HEK293 (cell line): ENCODE measurements at regions not wholly inside any gene's neighbourhood (a gene's known extent, or its start where the extent isn't known, plus 50 kb on each side); places are given as distances from the start of the nearest gene placed in this dataset.

Experiments used
- CTCF ChIA-PET: fragments of 350-600 bp; formaldehyde crosslinking; extraction: SDS; loops from one replicate; lab custom pipeline; 2021; ENCODE audit warnings: antibody characterized with exemption; lab: Yijun Ruan, JAX
- POLR2A ChIA-PET: fragments of 300-600 bp; formaldehyde crosslinking; extraction: SDS; loops from one replicate; lab custom pipeline; 2020; ENCODE audit warnings: antibody characterized with exemption, inconsistent platforms; lab: Yijun Ruan, JAX
- H3K27ac ChIP-seq: fragments of 200-500 bp; sonication (Bioruptor generic); 2 replicates; pipeline ENCODE4 v1.5.1; 2014; ENCODE audit warnings: low read depth, low read length, control low read depth, inconsistent platforms; ENCODE audit errors: extremely low read depth
- H3K36me3 ChIP-seq, 2 experiments: fragments of 200-500 bp in 1 of 2; sonication (Bioruptor generic) in 1 of 2; 1 replicate in 1 of 2; 2 replicates in 1 of 2; pipeline ENCODE4 v1.5.1; 2014 to 2017; ENCODE audit warnings: inconsistent platforms in 2 of 2, low read length in 2 of 2; ENCODE audit not compliant: control insufficient read depth in 2 of 2, insufficient read depth in 1 of 2
- H3K4me1 ChIP-seq: fragments of 200-500 bp; sonication (Bioruptor generic); 2 replicates; pipeline ENCODE4 v1.5.1; 2014; ENCODE audit warnings: mild to moderate bottlenecking, low read length, inconsistent platforms; ENCODE audit not compliant: control insufficient read depth, insufficient read depth
- H3K4me3 ChIP-seq: 2 replicates; pipeline ENCODE4 v1.5.1; 2011; ENCODE audit warnings: low read depth, mild to moderate bottlenecking, control low read depth, low read length, moderate library complexity
- H3K9me3 ChIP-seq: fragments of 200-500 bp; sonication (Bioruptor generic); 2 replicates; pipeline ENCODE4 v1.5.1; 2014; ENCODE audit warnings: low read depth, low read length, inconsistent platforms; ENCODE audit not compliant: control insufficient read depth, insufficient read depth
- GLIS1 ChIP-seq: fragments of 450-650 bp; formaldehyde crosslinking; IDR thresholded peaks from 2 replicates; pipeline ENCODE4 v1.5.1; 2016; ENCODE audit warnings: missing biosample characterization, missing genetic modification characterization
- HOXA7 ChIP-seq: sonication (generic); formaldehyde crosslinking; IDR thresholded peaks from 2 replicates; pipeline ENCODE4 v1.8.1; 2022; ENCODE audit warnings: missing genetic modification reagents, borderline replicate concordance
- KLF1 ChIP-seq: fragments of 450-650 bp; formaldehyde crosslinking; IDR thresholded peaks from 2 replicates; pipeline ENCODE4 v1.5.1; 2016; ENCODE audit warnings: missing biosample characterization, missing genetic modification characterization
- KLF10 ChIP-seq: fragments of 450-650 bp; IDR thresholded peaks from 2 replicates; pipeline ENCODE4 v1.5.1; 2018; ENCODE audit warnings: missing biosample characterization, mild to moderate bottlenecking, missing genetic modification characterization
- MYNN ChIP-seq: fragments of 450-650 bp; formaldehyde crosslinking; IDR thresholded peaks from 2 replicates; pipeline ENCODE4 v1.5.1; 2016; ENCODE audit warnings: missing biosample characterization, missing genetic modification characterization, borderline replicate concordance
- PRDM2 ChIP-seq: fragments of 450-650 bp; formaldehyde crosslinking; IDR thresholded peaks from 2 replicates; pipeline ENCODE4 v1.5.1; 2016; ENCODE audit warnings: missing biosample characterization, missing genetic modification characterization, borderline replicate concordance
- PRDM4 ChIP-seq: fragments of 450-650 bp; formaldehyde crosslinking; IDR thresholded peaks from 2 replicates; pipeline ENCODE4 v1.5.1; 2017; ENCODE audit warnings: missing biosample characterization, missing genetic modification characterization
- RBAK ChIP-seq: fragments of 450-650 bp; formaldehyde crosslinking; IDR thresholded peaks from 2 replicates; pipeline ENCODE4 v1.5.1; 2016; ENCODE audit warnings: missing biosample characterization, missing genetic modification characterization
- SALL2 ChIP-seq: fragments of 450-650 bp; formaldehyde crosslinking; IDR thresholded peaks from 2 replicates; pipeline ENCODE4 v1.5.0; 2017; ENCODE audit warnings: missing biosample characterization, mild to moderate bottlenecking, missing genetic modification characterization, borderline replicate concordance
- SCRT2 ChIP-seq: fragments of 450-650 bp; formaldehyde crosslinking; IDR thresholded peaks from 2 replicates; pipeline ENCODE4 v1.5.1; 2016; ENCODE audit warnings: missing biosample characterization, missing genetic modification characterization
- TRIM28 ChIP-seq: IDR thresholded peaks from 2 replicates; pipeline ENCODE4 v1.6.1; 2011; ENCODE audit warnings: low read length, control low read depth, borderline replicate concordance
- ZFP41 ChIP-seq: fragments of 450-650 bp; formaldehyde crosslinking; IDR thresholded peaks from 2 replicates; pipeline ENCODE4 v1.5.1; 2016; ENCODE audit warnings: missing biosample characterization, missing genetic modification characterization, borderline replicate concordance
- ZNF112 ChIP-seq: fragments of 450-650 bp; formaldehyde crosslinking; IDR thresholded peaks from 2 replicates; pipeline ENCODE4 v1.5.0; 2017; ENCODE audit warnings: missing biosample characterization, missing genetic modification characterization
- ZNF146 ChIP-seq: fragments of 450-650 bp; formaldehyde crosslinking; IDR thresholded peaks from 2 replicates; pipeline ENCODE4 v1.5.1; 2016; ENCODE audit warnings: missing biosample characterization, missing genetic modification characterization
- ZNF561 ChIP-seq: fragments of 450-650 bp; IDR thresholded peaks from 2 replicates; pipeline ENCODE4 v1.5.1; 2018; ENCODE audit warnings: missing biosample characterization, missing genetic modification characterization, borderline replicate concordance
- ZNF571 ChIP-seq: fragments of 450-650 bp; formaldehyde crosslinking; IDR thresholded peaks from 2 replicates; pipeline ENCODE4 v1.5.0; 2017; ENCODE audit warnings: missing biosample characterization, missing genetic modification characterization
- ZNF580 ChIP-seq: fragments of 450-650 bp; formaldehyde crosslinking; IDR thresholded peaks from 2 replicates; pipeline ENCODE4 v1.5.1; 2016; ENCODE audit warnings: missing biosample characterization, missing genetic modification characterization
- ZNF610 ChIP-seq: fragments of 450-650 bp; formaldehyde crosslinking; IDR thresholded peaks from 2 replicates; pipeline ENCODE4 v1.5.1; 2016; ENCODE audit warnings: missing biosample characterization, missing genetic modification characterization, borderline replicate concordance
- ZNF639 ChIP-seq: fragments of 450-650 bp; formaldehyde crosslinking; IDR thresholded peaks from 2 replicates; pipeline ENCODE4 v1.5.1; 2016; ENCODE audit warnings: missing biosample characterization, missing genetic modification characterization
- ZNF660 ChIP-seq: fragments of 450-650 bp; IDR thresholded peaks from 2 replicates; pipeline ENCODE4 v1.5.1; 2018; ENCODE audit warnings: missing biosample characterization, mild to moderate bottlenecking, missing genetic modification characterization
- ZSCAN16 ChIP-seq: fragments of 450-650 bp; formaldehyde crosslinking; IDR thresholded peaks from 2 replicates; pipeline ENCODE4 v1.5.1; 2016; ENCODE audit warnings: missing biosample characterization, missing genetic modification characterization

GRCh38 chrX:148337873-148338272 lies 162.5 kb upstream of the AFF2 start:
- TF ChIP-seq RBAK (no peak), ZFP41 (tag by site-specific recombination) (no peak), ZNF580 (tag by site-specific recombination) (no peak), MYNN (tag by site-specific recombination) (no peak), ZSCAN16 (tag by site-specific recombination) (no peak), ZNF571 (tag by site-specific recombination) (no peak), TRIM28 (no peak), HOXA7 (CRISPR knock-in tag) (no peak), ZNF610 (no peak), ZNF112 (tag by site-specific recombination) (no peak), ZNF660 (no peak), SALL2 (tag by site-specific recombination) (no peak), SCRT2 (tag by site-specific recombination) (no peak), GLIS1 (no peak)
- Histone ChIP-seq H3K4me3 (no peak overlapping the region), H3K4me1 (no peaks in the 10 kb centered on the region), H3K36me3 (no peaks in the 10 kb centered on the region), H3K27ac (no peak overlapping the region), H3K9me3 (no peaks in the 10 kb centered on the region)
- ChIA-PET POLR2A (no interaction called here), CTCF (no interaction called here)

GRCh38 chrX:148354916-148355315 lies 145.5 kb upstream of the AFF2 start:
- Histone ChIP-seq H3K4me1 (no peaks in the 10 kb centered on the region), H3K27ac (no peak overlapping the region), H3K9me3 (no peaks in the 10 kb centered on the region), H3K4me3 (no peak overlapping the region), H3K36me3 (no peaks in the 10 kb centered on the region)
- no peak for TF ChIP-seq ZNF146 (tag by site-specific recombination)
- no peak for TF ChIP-seq ZNF639 (tag by site-specific recombination)
- TF ChIP-seq KLF10 (tag by site-specific recombination) = no peak
- TF ChIP-seq KLF1 (tag by site-specific recombination) = no peak
- no peak for TF ChIP-seq PRDM2 (tag by site-specific recombination)
- TF ChIP-seq ZNF561 = no peak
- no peak for TF ChIP-seq PRDM4 (tag by site-specific recombination)
- POLR2A ChIA-PET = no interaction called here
- CTCF ChIA-PET = no interaction called here
